GM12891 (cell line): ENCODE measurements at regions not wholly inside any gene's neighbourhood (a gene's known extent, or its start where the extent isn't known, plus 50 kb on each side); places are given as distances from the start of the nearest gene placed in this dataset.

Experiments
- POLR2A ChIP-seq: IDR thresholded peaks from 2 replicates; pipeline ENCODE4 v1.6.1; 2011; ENCODE audit warnings: low read depth, low read length, control low read depth
- POLR2AphosphoS5 ChIP-seq: IDR thresholded peaks from 2 replicates; pipeline ENCODE4 v1.6.1; 2011; ENCODE audit warnings: low read depth, low read length, control low read depth
- TAF1 ChIP-seq: IDR thresholded peaks from 2 replicates; pipeline ENCODE4 v1.6.1; 2011; ENCODE audit warnings: low read depth, low read length, control low read depth

- TF ChIP-seq POLR2AphosphoS5 (no peak), POLR2A (no peak), TAF1 (no peak)
Observed at GRCh38 chr9:29697011-29697410, 2123.7 kb upstream of the C9orf72 start.
